Keratinocyte (primary cell): ENCODE measurements at regions not wholly inside any gene's neighbourhood (a gene's known extent, or its start where the extent isn't known, plus 50 kb on each side); places are given as distances from the start of the nearest gene placed in this dataset.
"Not testable (repeated sequence)": the region's sequence is repeated elsewhere in the genome, so short reads cannot be mapped to it uniquely, and the experiment has no call there.

Source experiments
- DNase-seq: peaks from one replicate; pipeline ENCODE4 v3.0.0-alpha.2; 2011; ENCODE audit warnings: low read depth, missing footprints, low spot score
- FAIRE-seq: peaks from 2 replicates; lab custom pipeline; 2011; peaks lifted over from hg19 to GRCh38; lab: Jason Lieb, UNC
- H2AFZ ChIP-seq: 2 replicates; pipeline ENCODE4 v1.6.0; 2012; ENCODE audit warnings: low read length, control low read depth, inconsistent platforms; ENCODE audit not compliant: control insufficient read depth
- H3K27ac ChIP-seq: 2 replicates; pipeline ENCODE4 v1.5.1; 2011; ENCODE audit warnings: low read length; ENCODE audit not compliant: control insufficient read depth, insufficient read depth
- H3K27me3 ChIP-seq: 3 replicates; pipeline ENCODE4 v1.6.0; 2011; ENCODE audit warnings: low read length; ENCODE audit not compliant: control insufficient read depth, insufficient read depth; ENCODE audit errors: extremely low read depth
- H3K36me3 ChIP-seq, 2 experiments: 2 replicates in 1 of 2; 3 replicates in 1 of 2; pipeline ENCODE4 v1.5.1; 2011; ENCODE audit warnings: low read length in 2 of 2, mild to moderate bottlenecking in 1 of 2; ENCODE audit not compliant: control insufficient read depth in 2 of 2, insufficient read depth in 2 of 2; ENCODE audit errors: extremely low read depth in 1 of 2
- H3K4me1 ChIP-seq: 3 replicates; pipeline ENCODE4 v1.5.1; 2011; ENCODE audit warnings: low read length; ENCODE audit not compliant: control insufficient read depth, insufficient read depth; ENCODE audit errors: extremely low read depth
- H3K4me2 ChIP-seq: 3 replicates; pipeline ENCODE4 v1.6.0; 2011; ENCODE audit warnings: low read depth, low read length; ENCODE audit not compliant: control insufficient read depth, insufficient read depth; ENCODE audit errors: extremely low read depth
- H3K4me3 ChIP-seq, 3 experiments: fragments of 200-600 bp in 1 of 3; sonication (generic) in 1 of 3; 2 replicates in 2 of 3; 3 replicates in 1 of 3; pipeline ENCODE4 v1.5.1; 2011 to 2016; ENCODE audit warnings: low read length in 3 of 3, mild to moderate bottlenecking in 3 of 3, control low read depth in 2 of 3, inconsistent platforms in 1 of 3, low read depth in 1 of 3, mixed read lengths in 1 of 3, mixed run types in 1 of 3, moderate library complexity in 1 of 3; ENCODE audit not compliant: control insufficient read depth in 2 of 3, insufficient read depth in 2 of 3; ENCODE audit errors: extremely low read depth in 1 of 3
- H3K79me2 ChIP-seq: 2 replicates; pipeline ENCODE4 v1.6.0; 2012; ENCODE audit warnings: low read length; ENCODE audit not compliant: control insufficient read depth, insufficient read depth
- H3K9ac ChIP-seq: 3 replicates; pipeline ENCODE4 v1.6.0; 2011; ENCODE audit warnings: low read length; ENCODE audit not compliant: control insufficient read depth, insufficient read depth; ENCODE audit errors: extremely low read depth
- H3K9me1 ChIP-seq: 3 replicates; pipeline ENCODE4 v1.6.0; 2011; ENCODE audit warnings: low read length; ENCODE audit not compliant: control insufficient read depth, insufficient read depth; ENCODE audit errors: extremely low read depth
- H3K9me3 ChIP-seq: 2 replicates; pipeline ENCODE4 v1.5.1; 2012; ENCODE audit warnings: low read depth, low read length; ENCODE audit not compliant: control insufficient read depth
- H4K20me1 ChIP-seq: 3 replicates; pipeline ENCODE4 v1.6.0; 2011; ENCODE audit warnings: low read length; ENCODE audit not compliant: control insufficient read depth, insufficient read depth; ENCODE audit errors: extremely low read depth
- EZH2 ChIP-seq: IDR thresholded peaks from one replicate; pipeline ENCODE4 v1.6.1; 2012; ENCODE audit warnings: inconsistent platforms, mild to moderate bottlenecking, low read length, moderate library complexity
- dilution Hi-C: fragments of 300-500 bp; cut with MboI; formaldehyde crosslinking; loops from one replicate; pipeline ENCODE4 v1.7.0; 2020; ENCODE audit warnings: low sequenced_read_pairs; ENCODE audit not compliant: extremely low pct_ligation_motif_present
- TF ChIP-seq, protein P1 (sequence below), 3 experiments: IDR thresholded peaks in 1 of 3; conservative IDR thresholded peaks in 1 of 3; optimal IDR thresholded peaks in 1 of 3; 2 replicates in 2 of 3; 3 replicates in 1 of 3; pipeline versions ENCODE3 to v1.5.1; 2011; ENCODE audit warnings: low read length in 3 of 3, mild to moderate bottlenecking in 3 of 3, moderate library complexity in 2 of 3, control low read depth in 1 of 3, inconsistent platforms in 1 of 3; ENCODE audit not compliant: insufficient read depth in 2 of 3; ENCODE audit errors: extremely low read depth in 1 of 3

DNA sequence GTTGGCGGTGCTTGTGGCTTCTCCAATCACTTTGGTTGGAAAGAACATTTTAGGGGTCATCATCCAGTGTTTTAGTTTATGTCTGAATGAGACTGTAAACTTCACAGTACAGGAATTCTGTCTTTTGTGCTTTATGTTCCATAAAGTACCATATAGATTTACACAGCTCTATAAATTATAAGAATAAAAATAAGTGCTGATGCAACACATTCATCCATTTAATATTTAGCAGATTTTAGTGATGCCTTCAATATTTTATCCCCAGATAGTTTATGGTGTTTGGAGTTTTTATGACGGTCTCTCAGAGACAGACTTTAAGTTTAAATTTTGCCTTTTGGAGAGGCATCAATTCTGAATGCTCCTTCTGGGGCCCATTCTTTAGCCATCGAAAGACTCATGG lies 385.2 kb downstream of the ATP23 start:
- Histone ChIP-seq H3K4me2 (no peak overlapping the region), H2AFZ (no peak overlapping the region), H3K9ac (no peak overlapping the region), H3K9me3 (no peaks in the 10 kb centered on the region), H3K27ac (no peak overlapping the region), H3K36me3 (no peaks in the 10 kb centered on the region), H3K79me2 (no peaks in the 10 kb centered on the region), H3K27me3 (no peaks in the 10 kb centered on the region), H3K4me1 (no peaks in the 10 kb centered on the region), H3K9me1 (no peaks in the 10 kb centered on the region), H3K4me3 (no peak overlapping the region), H4K20me1 (no peaks in the 10 kb centered on the region)
- FAIRE-seq (no peak), DNase-seq (no peak)
- dilution Hi-C loops: loop anchor here (25.0 kb wide), 1 partner anchor 111 kb away; no protein-coding TSS in a partner anchor
- TF ChIP-seq, protein P1, sequence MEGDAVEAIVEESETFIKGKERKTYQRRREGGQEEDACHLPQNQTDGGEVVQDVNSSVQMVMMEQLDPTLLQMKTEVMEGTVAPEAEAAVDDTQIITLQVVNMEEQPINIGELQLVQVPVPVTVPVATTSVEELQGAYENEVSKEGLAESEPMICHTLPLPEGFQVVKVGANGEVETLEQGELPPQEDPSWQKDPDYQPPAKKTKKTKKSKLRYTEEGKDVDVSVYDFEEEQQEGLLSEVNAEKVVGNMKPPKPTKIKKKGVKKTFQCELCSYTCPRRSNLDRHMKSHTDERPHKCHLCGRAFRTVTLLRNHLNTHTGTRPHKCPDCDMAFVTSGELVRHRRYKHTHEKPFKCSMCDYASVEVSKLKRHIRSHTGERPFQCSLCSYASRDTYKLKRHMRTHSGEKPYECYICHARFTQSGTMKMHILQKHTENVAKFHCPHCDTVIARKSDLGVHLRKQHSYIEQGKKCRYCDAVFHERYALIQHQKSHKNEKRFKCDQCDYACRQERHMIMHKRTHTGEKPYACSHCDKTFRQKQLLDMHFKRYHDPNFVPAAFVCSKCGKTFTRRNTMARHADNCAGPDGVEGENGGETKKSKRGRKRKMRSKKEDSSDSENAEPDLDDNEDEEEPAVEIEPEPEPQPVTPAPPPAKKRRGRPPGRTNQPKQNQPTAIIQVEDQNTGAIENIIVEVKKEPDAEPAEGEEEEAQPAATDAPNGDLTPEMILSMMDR (optimal IDR thresholded peaks at IDR 0.05 in 1 of 3, IDR thresholded peaks at IDR 0.05 in 1 of 3, conservative IDR thresholded peaks at IDR 0.05 in 1 of 3; ENCODE audit: extremely low read depth in 1 of 3, insufficient read depth in 2 of 3, low read length in 3 of 3): no peak
- TF ChIP-seq EZH2: no peak

DNA sequence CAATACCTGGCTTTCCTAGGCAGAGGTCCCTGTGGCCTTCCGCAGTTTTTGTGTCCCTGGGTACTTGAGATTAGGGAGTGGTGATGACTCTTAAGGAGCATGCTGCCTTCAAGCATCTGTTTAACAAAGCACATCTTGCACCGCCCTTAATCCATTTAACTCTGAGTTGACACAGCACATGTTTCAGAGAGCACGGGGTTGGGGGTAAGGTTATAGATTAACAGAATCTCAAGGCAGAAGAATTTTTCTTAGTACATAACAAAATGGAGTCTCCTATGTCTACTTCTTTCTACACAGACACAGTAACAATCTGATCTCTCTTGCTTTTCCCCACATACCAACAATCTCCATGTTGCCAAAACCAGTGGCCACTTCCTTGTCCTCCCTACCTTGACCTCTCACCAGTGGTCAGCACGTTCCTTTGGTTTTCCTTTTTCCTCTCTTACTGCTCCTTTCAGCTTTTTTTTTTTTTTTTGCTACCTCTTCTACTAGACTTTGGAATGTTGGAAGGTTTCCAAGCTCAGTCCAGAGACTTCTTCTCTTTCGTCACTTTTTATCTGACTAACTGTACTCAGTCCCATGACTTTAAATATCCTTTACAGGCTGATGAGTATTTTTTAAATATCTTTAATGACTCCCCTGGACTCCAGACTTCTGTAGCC lies 395.3 kb downstream of the ATP23 start:
- not testable (repeated sequence) for H3K9me1 ChIP-seq, H3K36me3 ChIP-seq, H3K4me2 ChIP-seq, DNase-seq, H3K27me3 ChIP-seq, H4K20me1 ChIP-seq, H3K9ac ChIP-seq, FAIRE-seq, H3K27ac ChIP-seq, H3K4me1 ChIP-seq, H3K4me3 ChIP-seq, H3K79me2 ChIP-seq, H3K9me3 ChIP-seq
- dilution Hi-C loops: loop anchor here (25.0 kb wide), 1 partner anchor 101 kb away; no protein-coding TSS in a partner anchor
- H2AFZ ChIP-seq: peak overlapping the region; percentile 36

DNA sequence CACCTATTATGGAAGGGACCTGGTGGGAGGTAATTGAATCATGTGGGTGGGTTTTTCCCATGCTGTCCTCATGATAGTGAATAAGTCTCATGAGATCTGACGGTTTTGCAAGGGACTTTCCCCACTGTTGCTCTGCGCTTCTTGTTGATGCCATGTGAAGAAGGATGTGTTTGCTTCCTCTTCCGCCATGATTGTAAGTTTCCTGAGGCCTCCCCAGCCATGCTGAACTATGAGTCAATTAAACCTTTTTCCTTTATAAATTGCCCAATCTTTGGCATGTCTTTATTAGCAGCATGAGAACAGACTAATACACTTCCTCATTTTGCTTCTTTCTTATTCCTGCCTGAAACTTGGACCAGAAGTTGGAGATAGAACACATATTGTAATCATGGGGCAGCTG lies 396.2 kb downstream of the ATP23 start:
- H2AFZ ChIP-seq, H3K4me2 ChIP-seq, H4K20me1 ChIP-seq, H3K4me3 ChIP-seq, H3K4me1 ChIP-seq, DNase-seq, H3K9me1 ChIP-seq, FAIRE-seq, H3K79me2 ChIP-seq, H3K36me3 ChIP-seq, H3K9me3 ChIP-seq, H3K27ac ChIP-seq, H3K27me3 ChIP-seq, H3K9ac ChIP-seq: not testable (repeated sequence)
- dilution Hi-C loops: loop anchor here (25.0 kb wide), 1 partner anchor 100 kb away; no protein-coding TSS in a partner anchor
